22Rv1 (cell line): ENCODE measurements at regions not wholly inside any gene's neighbourhood (a gene's known extent, or its start where the extent isn't known, plus 50 kb on each side); places are given as distances from the start of the nearest gene placed in this dataset.

Source experiments
- CTCF ChIP-seq: fragments of 450-650 bp; IDR thresholded peaks from 2 replicates; pipeline ENCODE4 v1.5.1; 2017; ENCODE audit warnings: mild to moderate bottlenecking
- ZFX ChIP-seq: fragments of 450-650 bp; IDR thresholded peaks from 2 replicates; pipeline ENCODE4 v1.6.1; 2017; ENCODE audit warnings: antibody characterized with exemption, borderline replicate concordance

GRCh38 chrX:150303386-150304097 lies 59.6 kb upstream of the MAMLD1 start:
- TF ChIP-seq CTCF (no peak), ZFX (no peak)
